Lower leg skin (tissue), 3 donors: ENCODE measurements at regions not wholly inside any gene's neighbourhood (a gene's known extent, or its start where the extent isn't known, plus 50 kb on each side); places are given as distances from the start of the nearest gene placed in this dataset.

Source experiments
- POLR2A ChIP-seq, 2 donors: fragments of 450-650 bp; IDR thresholded peaks; one replicate each; pipeline ENCODE4 v1.6.1; 2016 to 2017; ENCODE audit warnings: antibody characterized with exemption in 2 of 2, mild to moderate bottlenecking in 1 of 2, moderate library complexity in 1 of 2
- TF ChIP-seq, protein P1 (sequence below), 3 donors: fragments of 450-650 bp; IDR thresholded peaks; one replicate each; pipeline ENCODE4 v1.5.1; 2016; ENCODE audit warnings: antibody characterized with exemption in 3 of 3, mild to moderate bottlenecking in 3 of 3, moderate library complexity in 2 of 3

DNA sequence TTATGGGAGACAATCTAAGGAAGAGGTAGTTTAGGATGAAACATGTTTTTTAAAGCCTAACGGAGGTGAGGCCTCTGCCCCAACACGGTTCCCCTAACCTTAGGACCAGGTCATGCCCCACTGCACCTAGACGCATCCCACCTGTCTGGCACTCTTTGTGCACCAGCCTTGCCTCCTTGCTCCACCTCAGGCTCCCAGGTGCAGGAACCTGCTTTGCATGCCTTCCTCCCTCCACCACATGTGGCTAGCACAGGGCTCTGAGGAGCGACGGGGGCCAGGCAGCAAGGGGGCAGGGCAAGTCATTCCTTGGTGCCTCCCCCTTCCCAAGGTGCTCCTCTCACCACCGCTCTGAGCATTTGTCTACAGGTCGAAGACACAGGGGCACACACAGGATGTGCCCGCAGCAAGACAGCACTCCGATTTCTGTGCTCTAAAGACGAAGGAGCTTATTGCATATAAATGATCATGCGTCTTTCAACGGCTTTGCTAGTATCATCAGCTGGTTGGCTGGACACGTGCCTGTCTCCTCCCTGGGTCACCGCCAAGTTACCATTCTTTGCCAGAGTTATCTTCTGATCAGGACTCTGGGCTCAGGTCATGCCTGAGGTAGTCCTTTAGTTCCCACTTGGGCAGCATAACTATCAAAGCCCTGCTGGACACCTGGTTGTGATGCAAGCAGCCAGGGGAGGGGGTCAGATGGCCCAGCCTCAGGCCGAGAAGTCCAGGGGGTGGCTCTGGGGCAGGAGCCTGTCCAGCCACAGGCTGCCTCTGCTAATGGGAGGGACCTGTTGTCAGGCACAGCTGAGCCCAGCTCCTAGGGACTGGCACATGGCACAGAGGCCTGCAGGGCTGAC, 172.0 kb upstream of the NTM start:
- TF ChIP-seq, protein P1, sequence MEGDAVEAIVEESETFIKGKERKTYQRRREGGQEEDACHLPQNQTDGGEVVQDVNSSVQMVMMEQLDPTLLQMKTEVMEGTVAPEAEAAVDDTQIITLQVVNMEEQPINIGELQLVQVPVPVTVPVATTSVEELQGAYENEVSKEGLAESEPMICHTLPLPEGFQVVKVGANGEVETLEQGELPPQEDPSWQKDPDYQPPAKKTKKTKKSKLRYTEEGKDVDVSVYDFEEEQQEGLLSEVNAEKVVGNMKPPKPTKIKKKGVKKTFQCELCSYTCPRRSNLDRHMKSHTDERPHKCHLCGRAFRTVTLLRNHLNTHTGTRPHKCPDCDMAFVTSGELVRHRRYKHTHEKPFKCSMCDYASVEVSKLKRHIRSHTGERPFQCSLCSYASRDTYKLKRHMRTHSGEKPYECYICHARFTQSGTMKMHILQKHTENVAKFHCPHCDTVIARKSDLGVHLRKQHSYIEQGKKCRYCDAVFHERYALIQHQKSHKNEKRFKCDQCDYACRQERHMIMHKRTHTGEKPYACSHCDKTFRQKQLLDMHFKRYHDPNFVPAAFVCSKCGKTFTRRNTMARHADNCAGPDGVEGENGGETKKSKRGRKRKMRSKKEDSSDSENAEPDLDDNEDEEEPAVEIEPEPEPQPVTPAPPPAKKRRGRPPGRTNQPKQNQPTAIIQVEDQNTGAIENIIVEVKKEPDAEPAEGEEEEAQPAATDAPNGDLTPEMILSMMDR (IDR thresholded peaks at IDR 0.05), result no peak
- TF ChIP-seq POLR2A (IDR thresholded peaks at IDR 0.05), result no peak
